ENCODE measurements at regions not wholly inside any gene's neighbourhood (a gene's known extent, or its start where the extent isn't known, plus 50 kb on each side); places are given as distances from the start of the nearest gene placed in this dataset.

DNA sequence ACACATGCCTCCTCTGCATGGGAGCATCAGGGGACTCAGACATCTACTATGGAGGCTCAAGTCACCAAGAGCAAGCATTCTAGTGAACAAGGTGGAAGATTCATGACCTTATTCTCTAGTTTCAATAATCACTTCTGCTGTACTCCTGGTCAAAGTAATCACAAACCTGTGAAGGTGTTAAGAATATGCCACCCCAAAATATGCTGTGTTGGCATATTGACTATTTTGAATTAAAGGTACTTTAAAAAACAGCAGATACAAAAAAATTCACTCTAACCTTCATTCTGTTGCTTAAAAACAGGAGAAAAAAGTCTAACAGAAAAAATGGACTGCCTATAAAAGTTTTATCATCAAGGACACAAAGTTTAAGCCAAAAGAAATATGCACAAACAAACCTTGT lies 607.8 kb upstream of the TYRP1 start:
- H3K9me3 ChIP-seq (ENCODE audit: severe bottlenecking) = no peaks in the 10 kb centered on the region
- no peaks in the 10 kb centered on the region for H3K27me3 ChIP-seq (ENCODE audit: insufficient read depth, poor library complexity, severe bottlenecking)
- DNase-seq (ENCODE audit: low spot score) (no peak), ATAC-seq (ENCODE audit: low read depth) (no peak)
- no peaks in the 10 kb centered on the region for H3K4me1 ChIP-seq (ENCODE audit: insufficient read depth, poor library complexity, severe bottlenecking)
- no peaks in the 10 kb centered on the region for H3K36me3 ChIP-seq (ENCODE audit: low read depth)
- TF ChIP-seq, protein P1, sequence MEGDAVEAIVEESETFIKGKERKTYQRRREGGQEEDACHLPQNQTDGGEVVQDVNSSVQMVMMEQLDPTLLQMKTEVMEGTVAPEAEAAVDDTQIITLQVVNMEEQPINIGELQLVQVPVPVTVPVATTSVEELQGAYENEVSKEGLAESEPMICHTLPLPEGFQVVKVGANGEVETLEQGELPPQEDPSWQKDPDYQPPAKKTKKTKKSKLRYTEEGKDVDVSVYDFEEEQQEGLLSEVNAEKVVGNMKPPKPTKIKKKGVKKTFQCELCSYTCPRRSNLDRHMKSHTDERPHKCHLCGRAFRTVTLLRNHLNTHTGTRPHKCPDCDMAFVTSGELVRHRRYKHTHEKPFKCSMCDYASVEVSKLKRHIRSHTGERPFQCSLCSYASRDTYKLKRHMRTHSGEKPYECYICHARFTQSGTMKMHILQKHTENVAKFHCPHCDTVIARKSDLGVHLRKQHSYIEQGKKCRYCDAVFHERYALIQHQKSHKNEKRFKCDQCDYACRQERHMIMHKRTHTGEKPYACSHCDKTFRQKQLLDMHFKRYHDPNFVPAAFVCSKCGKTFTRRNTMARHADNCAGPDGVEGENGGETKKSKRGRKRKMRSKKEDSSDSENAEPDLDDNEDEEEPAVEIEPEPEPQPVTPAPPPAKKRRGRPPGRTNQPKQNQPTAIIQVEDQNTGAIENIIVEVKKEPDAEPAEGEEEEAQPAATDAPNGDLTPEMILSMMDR (IDR thresholded peaks at IDR 0.05; ENCODE audit: poor library complexity, severe bottlenecking) = no peak
- no peak overlapping the region for H3K4me3 ChIP-seq (ENCODE audit: severe bottlenecking)
- H3K27ac ChIP-seq (ENCODE audit: poor library complexity, severe bottlenecking) = no peak overlapping the region

DNA sequence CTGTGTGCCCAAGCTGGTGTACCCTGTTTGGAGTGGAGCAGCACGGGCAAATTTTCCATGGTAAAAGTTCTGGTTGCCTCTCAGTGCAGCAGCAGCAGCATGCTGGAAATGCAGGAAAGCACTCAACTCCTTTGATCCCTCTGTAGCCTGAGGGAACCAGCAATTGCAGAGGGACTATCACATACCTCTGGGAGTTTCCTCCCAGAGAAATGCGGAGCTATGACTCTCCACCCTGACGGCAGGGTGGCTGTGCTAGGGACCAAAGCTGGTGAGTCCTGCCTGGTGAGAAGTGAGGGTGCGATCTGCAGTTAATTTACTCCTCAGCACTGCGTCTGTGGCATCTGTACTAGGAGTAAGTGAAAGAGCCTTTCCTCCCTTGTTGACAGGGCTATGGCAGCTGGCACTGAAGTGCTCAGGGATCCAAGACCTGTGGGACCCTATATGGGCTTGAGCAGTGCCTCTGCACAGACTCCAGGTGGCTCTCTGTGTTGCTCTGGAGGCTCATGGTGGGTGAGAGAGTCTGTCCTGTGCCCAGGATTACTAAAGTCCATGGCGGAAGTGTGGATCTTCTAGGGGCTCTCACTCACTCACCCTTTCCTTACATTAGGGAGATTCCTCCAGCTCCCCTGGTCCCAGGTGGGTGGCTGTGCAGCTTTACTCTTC lies 601.2 kb upstream of the TYRP1 start:
- Histone ChIP-seq H3K9me3 (ENCODE audit: severe bottlenecking) (no peaks in the 10 kb centered on the region), H3K27me3 (ENCODE audit: insufficient read depth, poor library complexity, severe bottlenecking) (no peaks in the 10 kb centered on the region), H3K4me3 (ENCODE audit: severe bottlenecking) (no peak overlapping the region), H3K27ac (ENCODE audit: poor library complexity, severe bottlenecking) (no peak overlapping the region), H3K36me3 (ENCODE audit: low read depth) (no peaks in the 10 kb centered on the region), H3K4me1 (ENCODE audit: insufficient read depth, poor library complexity, severe bottlenecking) (no peaks in the 10 kb centered on the region)
- TF ChIP-seq, protein P1 (IDR thresholded peaks at IDR 0.05; ENCODE audit: poor library complexity, severe bottlenecking) = no peak
- ATAC-seq (ENCODE audit: low read depth) (no peak), DNase-seq (ENCODE audit: low spot score) (no peak)

DNA sequence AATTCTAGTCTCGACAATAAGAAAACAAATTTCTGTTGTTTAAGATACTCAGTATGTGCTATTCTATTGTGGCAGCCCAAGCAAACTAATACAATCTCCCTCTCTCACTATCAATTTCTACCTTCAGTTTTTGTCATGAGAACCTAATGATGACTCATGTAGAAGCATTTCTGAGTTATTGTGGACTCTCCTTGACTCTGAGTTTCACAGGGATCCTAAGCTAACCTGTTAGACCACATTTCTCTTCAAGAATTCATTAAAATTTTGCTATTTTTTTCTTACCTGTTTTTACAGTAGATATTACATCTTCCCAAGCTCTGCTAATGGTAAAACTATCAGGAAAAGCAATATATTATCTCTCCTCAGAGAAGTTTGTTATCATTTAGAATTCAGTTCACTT lies 599.1 kb upstream of the TYRP1 start:
- no peak for DNase-seq (ENCODE audit: low spot score)
- no peaks in the 10 kb centered on the region for H3K9me3 ChIP-seq (ENCODE audit: severe bottlenecking)
- TF ChIP-seq, protein P1 (IDR thresholded peaks at IDR 0.05; ENCODE audit: poor library complexity, severe bottlenecking) = no peak
- H3K4me3 ChIP-seq (ENCODE audit: severe bottlenecking) = no peak overlapping the region
- H3K4me1 ChIP-seq (ENCODE audit: insufficient read depth, poor library complexity, severe bottlenecking) = no peaks in the 10 kb centered on the region
- H3K36me3 ChIP-seq (ENCODE audit: low read depth) = no peaks in the 10 kb centered on the region
- no peak for ATAC-seq (ENCODE audit: low read depth)
- H3K27ac ChIP-seq (ENCODE audit: poor library complexity, severe bottlenecking) = no peak overlapping the region
- no peaks in the 10 kb centered on the region for H3K27me3 ChIP-seq (ENCODE audit: insufficient read depth, poor library complexity, severe bottlenecking)

DNA sequence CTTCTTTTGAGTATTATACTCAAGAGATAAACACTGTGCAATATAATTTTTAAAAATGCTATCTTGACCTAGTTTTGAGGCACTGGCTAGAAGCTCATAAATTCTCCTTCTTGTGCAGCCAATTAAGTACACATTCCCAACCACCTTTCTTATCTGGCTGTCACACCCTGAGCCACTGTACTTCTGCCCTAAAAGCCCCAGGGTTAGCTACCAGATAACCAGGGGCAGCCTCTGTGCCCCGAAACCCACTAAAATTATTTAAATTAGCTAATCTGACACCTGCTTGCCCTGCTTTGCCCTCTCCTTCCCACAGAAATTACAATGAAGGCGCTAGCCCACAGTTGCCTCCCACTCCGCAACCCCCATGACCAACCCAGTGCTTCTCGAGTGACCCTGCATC lies 597.3 kb upstream of the TYRP1 start:
- Histone ChIP-seq H3K9me3 (ENCODE audit: severe bottlenecking) (no peaks in the 10 kb centered on the region), H3K27ac (ENCODE audit: poor library complexity, severe bottlenecking) (no peak overlapping the region), H3K4me3 (ENCODE audit: severe bottlenecking) (no peak overlapping the region), H3K36me3 (ENCODE audit: low read depth) (no peaks in the 10 kb centered on the region), H3K4me1 (ENCODE audit: insufficient read depth, poor library complexity, severe bottlenecking) (no peaks in the 10 kb centered on the region), H3K27me3 (ENCODE audit: insufficient read depth, poor library complexity, severe bottlenecking) (no peaks in the 10 kb centered on the region)
- DNase-seq (ENCODE audit: low spot score) (no peak), ATAC-seq (ENCODE audit: low read depth) (no peak)
- TF ChIP-seq, protein P1 (IDR thresholded peaks at IDR 0.05; ENCODE audit: poor library complexity, severe bottlenecking) = no peak

DNA sequence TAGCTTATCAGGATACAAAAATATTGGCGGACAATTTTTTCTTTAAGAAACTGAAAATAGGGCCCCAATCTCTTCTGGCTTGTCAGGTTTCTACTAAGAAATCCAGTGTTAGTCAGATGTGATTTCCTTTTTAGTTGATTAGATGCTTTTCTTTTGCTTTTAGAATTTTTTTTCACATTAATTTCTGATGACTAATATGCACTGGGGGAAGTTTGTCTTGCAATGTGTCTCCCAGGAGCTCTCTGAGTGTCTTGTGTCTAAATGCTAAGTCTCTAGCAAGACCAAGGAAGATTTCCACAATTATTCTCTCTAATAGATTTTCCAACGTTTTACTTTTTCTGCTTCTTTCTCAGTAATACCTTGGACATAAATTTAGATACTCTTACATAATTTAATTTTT lies 559.8 kb upstream of the TYRP1 start:
- TF ChIP-seq, protein P1 (IDR thresholded peaks at IDR 0.05; ENCODE audit: poor library complexity, severe bottlenecking) = no peak
- Histone ChIP-seq H3K4me1 (ENCODE audit: insufficient read depth, poor library complexity, severe bottlenecking) (no peaks in the 10 kb centered on the region), H3K36me3 (ENCODE audit: low read depth) (no peaks in the 10 kb centered on the region), H3K27ac (ENCODE audit: poor library complexity, severe bottlenecking) (no peak overlapping the region), H3K9me3 (ENCODE audit: severe bottlenecking) (no peaks in the 10 kb centered on the region), H3K4me3 (ENCODE audit: severe bottlenecking) (no peak overlapping the region), H3K27me3 (ENCODE audit: insufficient read depth, poor library complexity, severe bottlenecking) (no peaks in the 10 kb centered on the region)
- no peak for ATAC-seq (ENCODE audit: low read depth)
- no peak for DNase-seq (ENCODE audit: low spot score)

Data from RWPE2 (cell line).